ENCODE measurements at regions not wholly inside any gene's neighbourhood (a gene's known extent, or its start where the extent isn't known, plus 50 kb on each side); places are given as distances from the start of the nearest gene placed in this dataset.
"Not testable (repeated sequence)": the region's sequence is repeated elsewhere in the genome, so short reads cannot be mapped to it uniquely, and the experiment has no call there.

DNA sequence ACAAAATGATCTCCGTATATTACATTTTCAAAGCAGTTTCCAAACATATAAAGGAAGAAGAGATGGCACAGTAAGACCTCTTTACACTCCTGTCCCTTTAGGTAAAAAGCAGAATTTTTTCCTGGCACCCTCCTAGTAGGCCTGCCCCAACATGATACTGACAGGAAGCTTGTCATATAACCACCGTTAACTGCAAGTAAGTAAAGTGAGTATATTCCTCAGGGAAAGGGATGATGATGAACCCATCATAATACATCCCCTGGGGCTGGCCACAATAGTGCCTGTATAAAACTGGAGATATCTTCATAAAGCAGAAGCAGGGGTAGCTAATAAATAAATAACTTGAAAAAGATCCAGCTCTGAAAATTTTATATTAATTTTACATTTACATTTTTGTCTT lies 893.0 kb downstream of the DIPK2A start:
- DNase-seq = no peak

DNA sequence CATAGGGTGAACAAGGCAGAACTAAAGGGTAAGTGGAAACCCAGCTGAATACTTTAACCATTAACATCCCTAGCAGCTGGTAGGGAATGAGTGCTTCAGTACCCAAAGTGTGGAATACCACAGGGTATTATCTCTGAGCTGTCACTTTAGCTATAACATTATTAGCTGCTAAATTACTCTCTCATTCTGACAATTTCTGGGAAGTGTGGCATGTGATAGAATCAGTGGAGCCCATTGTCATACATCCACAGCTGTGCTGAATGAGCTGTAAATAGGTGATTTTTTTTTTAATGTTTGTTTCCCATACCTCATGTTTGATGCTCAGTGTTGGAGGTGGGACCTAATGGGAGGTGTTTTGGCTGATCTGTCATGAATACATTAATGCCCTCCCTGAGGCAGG lies 894.3 kb downstream of the DIPK2A start:
- DNase-seq = no peak

GRCh38 chr3:144866476-144866875 lies 894.9 kb downstream of the DIPK2A start:
- no peak for DNase-seq

- DNase-seq = no peak
Measured at GRCh38 chr3:144868506-144868905, 896.9 kb downstream of the DIPK2A start.

- DNase-seq = no peak
Measured at GRCh38 chr3:144873066-144873465, 901.4 kb downstream of the DIPK2A start.

- no peak for DNase-seq
Measured at GRCh38 chr3:144875211-144875610, 903.6 kb downstream of the DIPK2A start.

DNA sequence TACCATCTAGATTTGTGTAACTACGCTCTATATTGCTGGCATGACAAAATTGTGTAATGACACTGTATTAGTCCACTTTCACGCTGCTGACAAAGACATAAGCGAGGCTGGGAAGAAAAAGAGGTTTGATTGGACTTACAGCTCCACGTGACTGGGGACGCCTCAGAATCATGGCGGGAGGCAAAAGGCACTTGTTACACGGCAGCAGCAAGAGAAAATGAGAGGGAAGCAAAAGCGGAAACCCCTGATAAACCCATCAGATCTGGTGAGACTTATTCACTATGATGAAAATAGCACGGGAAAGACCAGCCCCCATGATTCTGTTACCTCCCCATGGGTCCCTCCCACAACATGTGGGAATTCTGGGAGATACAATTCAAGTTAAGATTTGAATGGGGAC lies 905.7 kb downstream of the DIPK2A start:
- no peak for DNase-seq

DNA sequence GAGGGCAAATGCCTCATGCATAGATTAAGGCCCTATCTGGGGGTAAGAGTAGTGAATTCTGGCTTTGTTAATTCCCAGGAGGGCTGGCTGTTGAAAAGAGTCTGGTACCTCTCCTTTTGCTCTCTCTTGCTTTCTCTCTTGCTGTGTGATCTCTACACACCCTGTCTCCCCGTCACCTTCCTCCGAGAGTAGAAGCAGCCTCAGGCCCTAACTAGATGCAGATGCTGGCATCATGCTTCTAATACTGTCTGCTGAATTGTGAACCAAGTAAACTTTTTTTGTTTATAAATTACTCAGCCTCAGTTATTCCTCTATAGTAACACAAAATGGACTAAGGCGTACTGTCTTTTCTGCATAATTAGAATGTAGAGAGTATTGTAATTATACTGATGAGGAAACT lies 908.1 kb downstream of the DIPK2A start:
- no peak for DNase-seq

GRCh38 chr3:144893980-144894379 lies 922.4 kb downstream of the DIPK2A start:
- no peak for DNase-seq

DNA sequence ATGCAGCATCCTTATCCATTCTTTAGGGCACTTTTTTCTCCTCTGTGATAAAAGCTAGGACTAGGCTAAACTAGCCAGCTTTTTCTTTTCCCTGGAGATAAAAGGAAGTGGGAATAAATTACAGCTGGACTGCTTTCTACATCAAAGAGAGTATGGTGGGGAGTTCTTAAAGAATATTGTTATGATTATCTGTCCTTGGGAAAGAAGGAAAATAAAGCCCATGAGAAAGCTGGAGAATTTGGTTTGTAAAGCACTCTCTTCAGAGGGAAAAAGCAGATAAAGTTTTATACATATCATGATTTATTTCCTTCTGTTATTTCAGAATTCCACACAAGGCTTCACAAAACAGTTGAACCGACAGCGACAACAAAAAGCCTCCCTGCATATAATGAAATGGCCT lies 923.0 kb downstream of the DIPK2A start:
- no peak for DNase-seq

DNA sequence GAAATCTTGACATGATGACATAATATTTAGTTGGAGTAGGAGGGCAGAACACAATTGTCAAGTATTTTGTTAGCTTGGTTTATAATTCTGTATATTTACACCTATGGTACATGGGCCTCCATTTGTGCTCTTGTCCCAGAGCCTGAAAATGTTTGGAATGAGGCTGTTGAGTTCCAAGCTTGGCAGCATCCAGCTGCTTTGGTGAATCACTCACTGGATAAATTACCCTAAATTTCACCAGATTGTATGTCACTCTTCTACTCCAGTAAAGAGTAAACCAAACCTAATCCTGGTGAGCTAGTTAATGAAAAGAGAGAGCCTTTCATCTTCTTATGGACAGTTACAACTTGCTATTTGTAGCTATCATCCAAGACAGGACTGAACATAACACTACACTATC lies 928.7 kb downstream of the DIPK2A start:
- DNase-seq = no peak

DNA sequence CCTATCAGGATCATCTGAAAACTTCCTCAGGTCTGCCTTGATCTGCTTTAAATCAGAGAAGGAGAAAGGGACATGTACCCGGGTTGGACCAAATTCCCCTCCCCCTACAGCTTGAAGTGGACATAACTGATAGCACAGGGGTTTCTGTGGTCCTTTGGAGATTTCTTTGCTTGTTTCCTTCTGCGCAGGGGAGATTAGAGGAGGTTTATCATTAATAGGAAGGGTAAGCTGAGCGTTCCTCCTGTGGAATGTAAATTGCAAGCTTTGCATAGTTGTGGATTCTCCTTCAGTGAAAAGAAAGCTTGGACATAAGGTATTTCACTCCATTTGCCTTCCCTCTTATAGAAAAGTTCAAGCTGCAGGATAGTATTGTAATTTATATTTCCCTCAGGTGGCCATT lies 936.0 kb downstream of the DIPK2A start:
- not testable (repeated sequence) for DNase-seq

DNA sequence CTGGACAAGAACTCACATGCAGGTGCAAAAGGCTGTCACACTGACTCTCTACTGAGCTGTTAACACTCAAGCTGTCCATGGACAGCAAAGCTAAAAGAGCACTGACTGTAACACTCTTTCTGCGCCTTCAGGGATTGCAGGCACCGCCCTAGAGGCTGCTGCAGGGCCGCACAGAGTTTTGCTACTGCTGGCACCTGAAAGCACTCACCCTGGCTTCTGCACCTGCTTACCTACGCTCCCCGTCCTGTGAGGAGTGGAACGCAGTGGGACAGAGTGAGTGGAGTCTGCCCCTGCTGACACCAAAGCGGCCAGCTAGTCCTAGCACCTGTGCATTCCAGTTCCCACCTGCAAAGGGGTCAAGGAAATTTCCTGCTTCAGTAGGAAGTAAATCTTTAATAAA lies 941.3 kb downstream of the DIPK2A start:
- no peak for DNase-seq

DNA sequence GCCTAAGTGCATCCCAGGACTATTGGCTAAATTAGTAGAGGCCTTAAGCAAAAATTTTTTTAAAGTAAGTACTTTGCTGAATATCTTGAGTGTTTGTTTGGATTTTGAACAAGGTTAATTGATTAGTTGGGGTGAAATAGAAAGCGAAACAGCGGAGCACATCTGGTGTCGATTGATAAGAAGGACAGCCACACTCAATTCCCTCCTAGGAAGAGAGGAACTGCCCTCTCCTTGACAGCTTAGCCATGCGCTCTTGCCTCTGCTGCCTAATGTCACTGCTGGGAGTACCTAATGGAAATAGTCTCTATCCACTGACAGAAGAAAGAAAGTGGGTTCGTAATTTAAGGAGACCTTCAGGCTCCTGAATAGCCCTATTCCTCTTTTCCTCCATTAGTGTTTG lies 943.6 kb downstream of the DIPK2A start:
- no peak for DNase-seq

DNA sequence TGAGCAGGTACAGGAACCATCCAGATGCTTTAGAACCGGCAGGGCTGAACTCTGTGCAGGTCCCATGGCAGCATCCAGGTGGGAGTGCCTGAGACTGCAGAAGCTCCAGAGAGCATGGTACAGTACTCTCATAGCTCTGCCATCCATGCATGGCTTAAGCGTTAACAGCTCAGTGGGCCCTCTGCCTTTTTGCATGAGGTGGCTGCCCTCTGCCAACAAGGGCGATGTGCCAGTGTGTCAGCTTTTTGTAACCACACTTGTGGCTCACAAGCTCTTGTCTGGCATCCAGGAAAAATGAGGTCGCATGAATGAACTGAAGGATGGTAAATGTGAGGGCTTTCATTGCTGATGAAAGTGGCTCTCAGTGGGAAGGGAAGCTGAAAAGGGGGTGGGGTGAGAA lies 950.1 kb downstream of the DIPK2A start:
- DNase-seq = no peak

DNA sequence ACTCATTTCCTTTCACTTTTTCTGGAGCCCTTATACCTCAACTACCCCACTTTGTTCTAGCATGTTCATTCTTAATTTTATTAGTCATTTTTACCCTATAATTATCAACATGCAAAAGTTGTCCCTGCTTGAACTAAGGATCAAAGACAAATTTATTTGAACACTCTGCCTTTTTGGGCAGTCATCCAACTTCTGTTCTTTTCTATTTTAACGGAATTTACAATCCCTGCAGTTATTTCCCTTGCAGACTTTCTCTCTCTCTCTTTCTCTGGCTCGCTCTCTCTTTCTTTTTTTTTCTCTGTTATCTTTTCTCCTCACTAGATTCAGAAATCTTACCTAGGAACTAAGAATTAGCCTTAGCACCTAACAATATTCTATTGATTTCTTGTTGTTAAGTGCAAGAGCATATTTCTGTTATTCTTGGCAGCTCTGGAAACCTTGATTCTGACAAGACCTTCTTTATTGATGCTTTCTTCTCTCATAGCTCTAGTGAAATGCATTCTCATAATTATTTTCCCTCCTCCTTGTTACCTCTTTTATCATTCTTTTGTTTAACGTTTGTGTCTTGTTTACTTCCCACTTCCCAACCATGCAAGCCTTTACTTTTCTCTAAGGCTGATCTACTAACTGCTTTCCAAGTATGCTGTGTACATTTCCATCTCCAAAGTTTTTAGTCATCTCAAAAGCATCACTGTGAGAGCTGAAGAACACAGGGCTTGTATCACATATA lies 951.6 kb downstream of the DIPK2A start:
- DNase-seq = peak; percentile 67

DNA sequence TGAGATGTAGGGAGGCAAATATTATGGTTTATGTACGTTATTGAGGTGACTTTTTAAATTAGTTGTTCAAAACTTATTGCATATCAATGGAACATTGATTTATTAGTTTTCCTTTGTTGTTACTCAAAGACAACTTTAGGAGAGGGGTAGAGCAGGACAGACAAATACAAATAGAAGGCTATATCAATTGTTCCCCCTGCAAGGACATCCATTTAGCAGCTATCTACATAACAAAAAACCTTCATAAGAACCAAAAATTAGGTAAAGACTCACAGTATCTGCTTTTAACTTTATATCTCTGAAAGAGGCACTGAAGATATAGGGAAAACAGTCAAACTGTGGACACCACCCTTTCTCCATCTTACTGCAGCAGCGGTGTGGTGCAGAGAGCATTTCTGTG lies 958.8 kb downstream of the DIPK2A start:
- DNase-seq = no peak

- no peak for DNase-seq
Measured at GRCh38 chr3:144931590-144931989, 960.0 kb downstream of the DIPK2A start.

DNA sequence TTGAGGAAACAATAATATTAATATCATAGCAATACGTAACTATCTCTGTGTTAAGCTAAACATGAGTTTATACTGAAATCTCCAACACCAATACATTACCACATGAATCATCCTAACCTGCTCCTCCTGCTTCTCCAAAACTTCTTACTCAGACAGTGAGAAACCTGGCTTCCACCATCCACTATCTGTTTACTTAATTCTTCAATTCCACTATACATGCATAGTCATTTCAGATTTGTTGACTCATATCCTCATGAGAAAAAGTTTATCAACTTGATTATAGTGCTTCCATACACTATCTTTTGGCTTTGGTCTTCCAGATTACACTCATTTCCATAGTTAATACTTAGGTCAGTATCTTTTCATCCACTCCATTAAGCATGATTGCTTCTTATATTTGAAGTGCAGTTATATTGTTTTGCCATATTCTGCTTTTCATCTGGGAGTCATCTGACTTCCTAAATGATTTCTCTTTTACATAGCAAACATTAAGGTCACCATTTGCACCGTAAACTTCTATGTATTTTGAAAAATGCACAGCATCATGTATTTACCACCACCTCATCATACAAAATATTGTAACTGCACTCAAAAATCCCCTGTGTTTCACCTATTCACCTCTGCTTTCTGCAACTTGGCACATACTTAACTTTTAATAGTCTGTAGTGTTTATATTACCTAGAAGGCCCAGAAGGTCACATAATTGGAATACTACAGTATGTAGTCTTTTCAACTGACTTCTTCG lies 970.6 kb downstream of the DIPK2A start:
- DNase-seq = no peak

DNA sequence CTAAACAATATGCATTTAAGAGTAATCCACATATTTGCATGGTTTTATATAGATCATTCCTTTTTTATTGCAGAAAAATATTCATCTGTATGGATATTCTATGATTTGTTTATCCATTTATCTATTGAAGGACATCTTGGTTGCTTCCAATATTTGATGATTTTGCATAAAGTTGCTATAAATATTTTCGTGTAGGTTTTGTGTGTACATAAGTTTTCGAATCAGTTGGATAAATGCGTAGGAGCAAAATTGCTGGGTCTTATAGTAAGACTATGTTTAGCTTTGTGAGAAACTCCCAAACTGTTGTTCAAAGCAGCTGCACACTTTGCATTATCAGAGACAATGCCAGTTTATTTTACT lies 971.2 kb downstream of the DIPK2A start:
- no peak for DNase-seq

DNA sequence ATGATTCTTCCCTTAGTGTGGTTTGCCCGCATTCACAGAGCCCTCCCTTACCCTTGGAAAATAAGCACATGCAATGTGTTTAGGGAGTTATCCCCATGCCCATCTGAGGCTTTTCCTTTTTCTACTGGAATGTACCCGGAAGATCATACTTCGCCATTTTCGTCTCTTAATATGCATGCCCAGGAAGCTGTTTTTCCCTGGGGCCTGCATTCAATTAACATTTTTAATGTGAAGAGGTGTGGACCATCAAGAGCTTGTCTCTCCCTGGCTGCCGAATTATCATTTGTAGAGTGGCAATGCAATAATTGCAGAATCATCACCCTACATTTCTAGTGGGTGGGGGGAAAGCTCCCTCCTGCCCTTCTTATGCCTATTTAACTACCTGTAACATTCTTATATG lies 976.3 kb downstream of the DIPK2A start:
- no peak for DNase-seq

- no peak for DNase-seq
Measured at GRCh38 chr3:144948711-144949110, 977.1 kb downstream of the DIPK2A start.

GRCh38 chr3:144953959-144954358 lies 982.3 kb downstream of the DIPK2A start:
- no peak for DNase-seq

DNA sequence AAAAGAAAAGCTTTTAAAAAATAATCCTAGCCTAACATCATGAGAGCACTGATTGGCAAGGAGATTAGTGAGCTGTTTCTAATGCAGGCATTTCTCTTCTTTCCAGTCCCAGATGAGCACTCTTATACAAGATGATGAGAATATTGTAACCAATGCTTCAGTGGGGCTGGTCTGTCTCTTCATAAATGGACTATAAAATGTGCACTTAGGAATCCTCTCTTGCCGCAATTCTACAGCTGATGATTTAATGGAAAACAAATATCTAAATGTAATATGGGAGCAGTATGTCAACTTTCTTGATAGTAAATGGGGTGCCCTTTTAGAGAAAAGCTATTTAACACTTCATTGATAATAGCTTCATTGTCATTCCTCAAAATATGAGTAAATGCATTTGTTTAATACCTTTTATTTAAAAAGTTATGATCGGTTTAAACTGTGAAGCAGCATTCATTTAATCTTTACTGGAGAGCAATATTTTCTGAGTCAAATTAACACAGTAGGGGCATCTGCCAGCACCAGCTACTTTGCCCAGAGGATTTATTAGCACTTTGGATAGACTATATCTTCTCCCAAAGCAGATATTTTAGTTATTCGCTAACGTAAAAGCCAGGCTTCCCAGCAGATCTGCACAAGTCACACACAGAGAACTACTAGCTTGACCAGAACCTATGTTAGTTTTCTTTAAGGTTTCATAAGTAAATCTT lies 985.9 kb downstream of the DIPK2A start:
- DNase-seq = no peak

All from NCI-H2227 treated with DMSO at 0.1 percent for 48 hours (cell line).